ENCODE measurements at regions not wholly inside any gene's neighbourhood (a gene's known extent, or its start where the extent isn't known, plus 50 kb on each side); places are given as distances from the start of the nearest gene placed in this dataset.

DNA sequence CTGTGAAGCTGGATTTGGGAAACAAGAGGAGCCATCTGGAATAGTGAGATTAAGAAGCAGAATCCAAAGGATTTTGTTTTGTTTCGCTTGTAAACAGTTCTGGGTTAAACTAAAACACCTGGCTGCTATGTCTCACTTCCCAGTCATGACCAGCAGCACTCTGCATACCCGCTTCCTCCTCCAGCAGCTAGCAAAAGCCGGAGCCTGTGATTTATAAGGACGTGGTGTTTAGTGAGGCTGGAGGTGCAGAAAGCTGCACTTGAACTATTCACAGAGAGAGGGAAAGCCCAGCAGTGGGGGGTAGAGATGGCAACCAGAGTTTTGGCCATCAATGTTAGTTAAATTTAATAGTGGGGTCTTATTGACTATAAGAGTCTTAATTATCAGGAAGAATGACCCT lies 240.2 kb downstream of the AJAP1 start:
- no peak for TF ChIP-seq REST (IDR thresholded peaks at IDR 0.05; ENCODE audit: borderline replicate concordance)
- TF ChIP-seq, protein P1, sequence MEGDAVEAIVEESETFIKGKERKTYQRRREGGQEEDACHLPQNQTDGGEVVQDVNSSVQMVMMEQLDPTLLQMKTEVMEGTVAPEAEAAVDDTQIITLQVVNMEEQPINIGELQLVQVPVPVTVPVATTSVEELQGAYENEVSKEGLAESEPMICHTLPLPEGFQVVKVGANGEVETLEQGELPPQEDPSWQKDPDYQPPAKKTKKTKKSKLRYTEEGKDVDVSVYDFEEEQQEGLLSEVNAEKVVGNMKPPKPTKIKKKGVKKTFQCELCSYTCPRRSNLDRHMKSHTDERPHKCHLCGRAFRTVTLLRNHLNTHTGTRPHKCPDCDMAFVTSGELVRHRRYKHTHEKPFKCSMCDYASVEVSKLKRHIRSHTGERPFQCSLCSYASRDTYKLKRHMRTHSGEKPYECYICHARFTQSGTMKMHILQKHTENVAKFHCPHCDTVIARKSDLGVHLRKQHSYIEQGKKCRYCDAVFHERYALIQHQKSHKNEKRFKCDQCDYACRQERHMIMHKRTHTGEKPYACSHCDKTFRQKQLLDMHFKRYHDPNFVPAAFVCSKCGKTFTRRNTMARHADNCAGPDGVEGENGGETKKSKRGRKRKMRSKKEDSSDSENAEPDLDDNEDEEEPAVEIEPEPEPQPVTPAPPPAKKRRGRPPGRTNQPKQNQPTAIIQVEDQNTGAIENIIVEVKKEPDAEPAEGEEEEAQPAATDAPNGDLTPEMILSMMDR (IDR thresholded peaks at IDR 0.05; ENCODE audit: poor library complexity, severe bottlenecking) = no peak
- no peak for TF ChIP-seq EP300 (conservative IDR thresholded peaks at IDR 0.05; ENCODE audit: poor library complexity, severe bottlenecking)
